RCC 7860 (cell line): ENCODE measurements at regions not wholly inside any gene's neighbourhood (a gene's known extent, or its start where the extent isn't known, plus 50 kb on each side); places are given as distances from the start of the nearest gene placed in this dataset.
"Not testable (repeated sequence)": the region's sequence is repeated elsewhere in the genome, so short reads cannot be mapped to it uniquely, and the experiment has no call there.

Source experiments
- DNase-seq: peaks from one replicate; pipeline ENCODE4 v3.0.0-alpha.2; 2015; ENCODE audit warnings: low spot score
- FAIRE-seq: peaks from 2 replicates; lab custom pipeline; 2012; peaks lifted over from hg19 to GRCh38; lab: Jason Lieb, UNC

- no peak for DNase-seq
- FAIRE-seq, result no peak
Measured at GRCh38 chr2:82498777-82499443, 1960.2 kb downstream of the SUCLG1 start.

- no peak for FAIRE-seq
- DNase-seq, result no peak
Measured at GRCh38 chr2:82494739-82495138, 1964.3 kb downstream of the SUCLG1 start.

GRCh38 chr2:82491591-82491990 lies 1967.5 kb downstream of the SUCLG1 start:
- no peak for FAIRE-seq
- DNase-seq, result no peak

DNA sequence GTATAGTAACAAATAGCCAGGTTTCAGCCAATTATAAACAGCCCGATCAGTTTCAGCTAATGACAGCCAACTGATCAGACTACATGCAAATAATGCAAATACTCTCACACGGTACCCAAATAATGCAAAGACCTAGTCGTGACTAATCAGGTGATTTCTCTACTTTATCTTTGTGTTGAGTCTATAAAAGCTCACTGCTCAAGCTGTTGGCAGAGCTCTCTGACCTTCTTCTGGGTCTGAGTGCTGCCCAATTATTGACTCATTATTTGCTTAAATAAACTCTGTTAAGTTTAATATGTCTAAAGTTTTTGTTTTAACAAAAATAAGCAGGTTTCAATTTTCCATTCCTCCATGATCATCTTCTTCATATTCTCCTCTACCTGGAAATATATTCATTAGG lies 1971.7 kb downstream of the SUCLG1 start:
- no peak for DNase-seq
- no peak for FAIRE-seq

GRCh38 chr2:82485701-82486100 lies 1973.4 kb downstream of the SUCLG1 start:
- no peak for DNase-seq
- no peak for FAIRE-seq

GRCh38 chr2:82481207-82481606 lies 1977.9 kb downstream of the SUCLG1 start:
- FAIRE-seq (no peak), DNase-seq (no peak)

GRCh38 chr2:82478641-82479040 lies 1980.4 kb downstream of the SUCLG1 start:
- no peak for FAIRE-seq
- no peak for DNase-seq

DNA sequence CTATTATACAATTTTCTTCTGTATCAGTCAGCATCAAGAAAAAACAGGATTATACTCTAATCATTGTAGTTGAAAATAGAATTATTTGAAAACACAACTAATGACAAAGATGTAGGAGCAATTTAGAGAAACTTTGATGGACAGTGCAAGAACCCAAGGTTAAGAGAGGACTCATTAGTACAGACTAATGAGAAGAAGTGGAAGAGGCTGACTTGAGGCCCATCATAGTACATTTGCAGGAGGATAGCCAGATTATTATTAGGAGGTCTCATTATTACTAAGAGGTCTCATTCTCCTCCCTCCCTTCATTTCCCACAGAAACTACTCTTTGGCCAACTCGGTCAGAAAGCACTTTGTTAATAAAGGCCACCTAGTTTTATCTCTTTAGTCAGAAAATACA lies 1983.0 kb downstream of the SUCLG1 start:
- no peak for FAIRE-seq
- no peak for DNase-seq

- no peak for DNase-seq
- no peak for FAIRE-seq
Measured at GRCh38 chr2:82428251-82428650, 2030.8 kb downstream of the SUCLG1 start.

GRCh38 chr2:82412021-82412420 lies 2047.1 kb downstream of the SUCLG1 start:
- no peak for DNase-seq
- no peak for FAIRE-seq

DNA sequence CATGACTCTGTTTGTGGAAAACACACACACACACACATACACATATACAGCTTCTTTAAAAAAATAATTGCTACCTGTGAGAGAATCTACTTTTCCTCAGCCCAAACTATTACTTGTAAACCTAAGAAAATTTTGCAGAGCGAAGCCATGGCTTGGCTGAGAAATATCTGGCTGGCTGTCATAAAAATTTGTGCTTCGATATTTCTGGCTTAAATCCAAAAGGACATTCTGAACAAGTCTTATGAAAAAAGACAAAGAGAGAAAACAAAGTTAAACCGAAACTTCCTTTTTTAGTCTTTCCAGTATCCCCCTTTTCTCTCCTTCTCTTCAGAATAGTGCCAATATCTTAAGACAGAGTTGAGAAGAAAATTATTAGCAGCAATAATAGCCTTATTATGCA lies 2048.0 kb downstream of the SUCLG1 start:
- FAIRE-seq, result no peak
- DNase-seq, result no peak

GRCh38 chr2:82395531-82395930 lies 2063.5 kb downstream of the SUCLG1 start:
- FAIRE-seq, result no peak
- no peak for DNase-seq

- DNase-seq, result no peak
- no peak for FAIRE-seq
Measured at GRCh38 chr2:82391386-82391785, 2067.7 kb downstream of the SUCLG1 start.

- DNase-seq, result no peak
- FAIRE-seq, result no peak
Measured at GRCh38 chr2:82355622-82356021, 2051.1 kb upstream of the LRRTM1 start.

DNA sequence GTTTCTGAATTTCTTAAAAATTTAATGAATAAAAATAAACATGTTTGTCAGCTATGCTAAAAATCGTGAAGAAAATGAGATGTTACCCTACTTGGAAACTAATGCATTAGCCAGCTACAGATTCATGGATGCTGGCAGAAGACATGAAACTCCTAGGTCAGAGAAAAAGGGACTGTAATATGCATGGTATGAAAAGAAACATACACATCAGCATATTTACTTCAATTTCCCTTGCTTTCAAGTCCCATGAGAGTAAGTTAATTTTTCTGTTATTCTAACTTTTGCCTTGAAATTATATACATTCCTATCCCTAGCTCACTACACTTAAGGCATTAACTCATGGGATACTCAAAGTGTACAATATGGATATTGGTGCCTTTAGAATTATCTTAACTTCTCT lies 2041.4 kb upstream of the LRRTM1 start:
- DNase-seq (no peak), FAIRE-seq (no peak)

DNA sequence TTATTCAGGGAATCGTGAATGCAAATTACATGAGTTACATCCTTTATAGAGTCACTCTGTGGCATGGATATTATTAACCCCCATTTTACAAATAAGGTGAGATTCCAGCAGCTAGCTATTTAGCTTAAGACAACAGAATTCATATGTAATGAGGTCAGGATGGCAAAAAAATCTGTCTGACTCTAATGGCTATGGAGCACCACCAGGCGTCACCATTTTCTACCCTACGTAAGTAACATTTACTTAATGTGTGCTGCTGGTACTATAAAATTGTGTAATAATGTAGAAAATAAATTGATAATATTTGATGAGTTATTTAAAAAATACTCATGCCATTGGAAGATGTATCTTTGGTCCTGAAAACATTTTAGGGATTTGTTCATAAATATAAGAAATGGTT lies 2040.1 kb upstream of the LRRTM1 start:
- FAIRE-seq (no peak), DNase-seq (no peak)

GRCh38 chr2:82342356-82342755 lies 2037.8 kb upstream of the LRRTM1 start:
- FAIRE-seq (no peak), DNase-seq (no peak)

DNA sequence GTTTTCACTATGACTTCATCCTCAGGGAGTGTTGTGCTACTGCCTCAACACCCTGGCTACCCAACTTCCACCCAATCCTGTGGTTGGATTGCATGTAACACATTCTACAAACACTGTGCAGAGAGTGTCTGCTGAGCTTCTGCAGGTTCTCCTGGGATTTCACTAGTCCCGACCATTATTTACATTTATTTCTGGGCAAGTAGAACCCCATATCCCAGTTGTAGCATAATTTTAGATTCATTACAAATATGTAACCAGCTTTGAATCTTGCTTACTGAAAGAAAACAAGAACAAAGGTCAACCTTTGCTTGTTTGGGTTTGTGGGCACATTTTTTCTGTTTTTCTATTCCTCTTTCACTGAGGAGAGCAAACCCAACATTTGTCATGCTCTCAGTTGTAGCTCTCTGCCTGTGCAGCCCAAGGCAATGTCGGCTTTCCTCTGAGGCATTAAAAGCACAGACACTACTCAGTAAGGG lies 2036.1 kb upstream of the LRRTM1 start:
- FAIRE-seq, result no peak
- DNase-seq, result no peak

DNA sequence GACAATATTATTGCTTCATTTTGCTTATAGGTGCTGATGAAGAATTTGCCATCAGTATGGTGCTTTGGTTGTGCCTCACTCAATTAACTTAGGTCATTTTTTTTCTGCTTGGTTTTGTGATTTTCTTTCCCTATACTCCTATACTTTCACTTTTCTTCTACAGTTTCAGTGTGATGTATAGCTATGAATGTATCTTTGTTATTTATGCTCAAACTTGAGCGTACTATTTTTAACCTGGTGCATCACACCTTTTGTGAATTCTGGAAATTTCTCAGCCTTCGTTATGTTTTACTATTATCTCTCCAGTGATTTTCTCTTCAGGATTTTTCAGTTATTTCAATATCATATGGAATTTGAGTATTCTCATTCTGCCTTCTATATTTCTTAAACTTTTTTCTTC lies 2035.3 kb upstream of the LRRTM1 start:
- no peak for FAIRE-seq

DNA sequence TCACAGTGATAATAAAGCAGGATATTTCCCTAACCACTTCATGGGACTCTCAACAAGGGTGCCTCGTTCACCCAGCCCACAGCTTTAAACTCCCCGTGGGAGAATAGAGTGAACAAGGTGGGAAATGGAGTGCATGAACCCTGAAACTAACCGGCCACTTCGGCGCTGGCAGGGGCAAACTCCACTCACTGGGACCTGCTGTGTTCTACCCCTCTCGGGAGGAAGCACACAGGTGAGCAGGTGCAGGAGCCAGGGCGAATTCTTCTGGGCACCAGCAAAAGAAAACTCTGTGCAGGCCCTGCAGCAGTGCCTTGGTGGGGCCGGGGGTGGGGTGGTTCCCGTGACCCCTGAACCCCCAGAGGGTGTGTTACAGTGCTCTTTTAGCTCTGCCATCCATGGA lies 2029.1 kb upstream of the LRRTM1 start:
- no peak for FAIRE-seq
- no peak for DNase-seq

More for the DNA sequence above, 2035.3 kb upstream of the LRRTM1 start:
- DNase-seq, result no peak

DNA sequence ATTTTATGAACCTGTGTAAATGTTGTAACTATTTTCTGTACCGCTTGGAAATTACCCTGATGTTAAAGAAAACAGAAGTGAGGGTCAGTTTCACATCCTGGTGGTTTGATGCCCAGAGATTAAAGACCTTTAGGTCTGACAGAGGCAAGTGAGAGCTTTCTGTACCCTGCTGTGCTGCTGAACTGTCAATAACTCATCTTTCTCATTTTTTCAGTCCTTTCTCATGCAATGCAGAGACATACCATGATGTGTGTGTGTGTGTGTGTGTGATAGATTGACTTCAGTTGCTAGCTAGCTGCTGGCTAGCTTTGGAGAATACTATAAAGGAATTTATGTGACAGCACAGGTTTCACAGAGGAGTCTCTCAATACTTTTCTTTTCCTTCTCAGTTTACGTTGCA lies 2025.6 kb upstream of the LRRTM1 start:
- DNase-seq (no peak), FAIRE-seq (no peak)

DNA sequence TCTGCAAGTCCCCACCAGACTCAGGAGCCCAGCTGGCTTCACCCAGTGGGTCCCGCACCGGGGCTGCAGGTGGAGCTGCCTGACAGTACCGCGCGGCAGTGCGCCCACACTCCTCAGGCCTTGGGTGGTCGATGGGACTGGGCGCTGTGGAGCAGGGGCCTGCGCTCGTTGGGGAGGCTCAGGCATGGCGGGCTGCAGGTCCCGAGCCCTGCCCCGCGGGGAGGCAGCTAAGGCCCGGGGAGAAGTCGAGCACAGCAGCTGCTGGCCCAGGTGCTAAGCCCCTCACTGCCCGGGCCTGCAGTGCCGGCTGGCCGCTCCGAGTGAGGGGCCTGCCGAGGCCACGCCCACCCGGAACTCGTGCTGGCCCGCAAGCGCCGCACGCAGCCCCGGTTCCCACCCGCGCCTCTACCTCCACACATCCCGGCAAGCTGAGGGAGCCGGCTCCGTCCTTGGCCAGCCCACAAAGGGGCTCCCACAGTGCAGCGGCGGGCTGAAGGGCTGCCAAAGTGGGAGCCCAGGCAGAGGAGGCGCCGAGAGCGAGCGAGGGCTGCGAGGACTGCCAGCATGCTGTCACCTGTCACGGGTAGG lies 2021.7 kb upstream of the LRRTM1 start:
- not testable (repeated sequence) for FAIRE-seq, DNase-seq

- FAIRE-seq (no peak), DNase-seq (no peak)
Measured at GRCh38 chr2:82320296-82320695, 2015.7 kb upstream of the LRRTM1 start.
